ENCODE measurements at regions not wholly inside any gene's neighbourhood (a gene's known extent, or its start where the extent isn't known, plus 50 kb on each side); places are given as distances from the start of the nearest gene placed in this dataset.

DNA sequence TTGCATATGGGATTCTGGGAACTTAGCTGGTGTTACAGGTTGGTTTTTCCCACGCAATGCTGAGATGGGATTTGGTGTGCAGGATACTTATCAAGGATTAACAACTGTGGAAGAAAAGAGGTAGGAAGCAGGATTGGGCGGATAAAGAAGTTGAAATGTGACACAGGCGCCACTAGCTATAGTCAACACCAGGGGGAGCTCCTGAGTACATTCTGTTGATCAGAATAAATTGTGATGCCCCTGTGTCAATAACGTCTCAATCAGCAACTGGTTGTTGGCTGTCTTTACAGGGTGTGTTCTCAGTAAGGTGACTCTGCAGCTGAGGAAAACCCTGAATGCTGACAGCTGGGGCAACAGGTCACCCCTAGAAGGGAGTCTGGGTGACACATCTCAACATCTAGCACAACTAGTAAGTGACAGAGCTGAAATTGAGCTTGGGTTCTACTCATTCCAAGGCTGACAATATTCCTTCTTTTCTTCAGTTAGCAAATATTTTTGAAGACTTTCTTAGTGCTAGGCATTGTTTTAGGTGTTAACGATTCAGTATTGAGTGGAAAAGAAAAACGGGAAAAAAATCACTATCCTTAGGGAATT is 143.0 kb downstream of the ARL6IP6 start:
- no peak for DNase-seq

GRCh38 chr2:152858594-152859265 is 140.3 kb downstream of the ARL6IP6 start:
- no peak for DNase-seq

GRCh38 chr2:152846697-152847470 is 128.5 kb downstream of the ARL6IP6 start:
- no peak for DNase-seq

GRCh38 chr2:152835674-152836073 is 117.3 kb downstream of the ARL6IP6 start:
- DNase-seq, result no peak

- no peak for DNase-seq
Observed at GRCh38 chr2:152827944-152828343, 109.5 kb downstream of the ARL6IP6 start.

GRCh38 chr2:152826581-152827279 is 108.3 kb downstream of the ARL6IP6 start:
- DNase-seq, result no peak

DNA sequence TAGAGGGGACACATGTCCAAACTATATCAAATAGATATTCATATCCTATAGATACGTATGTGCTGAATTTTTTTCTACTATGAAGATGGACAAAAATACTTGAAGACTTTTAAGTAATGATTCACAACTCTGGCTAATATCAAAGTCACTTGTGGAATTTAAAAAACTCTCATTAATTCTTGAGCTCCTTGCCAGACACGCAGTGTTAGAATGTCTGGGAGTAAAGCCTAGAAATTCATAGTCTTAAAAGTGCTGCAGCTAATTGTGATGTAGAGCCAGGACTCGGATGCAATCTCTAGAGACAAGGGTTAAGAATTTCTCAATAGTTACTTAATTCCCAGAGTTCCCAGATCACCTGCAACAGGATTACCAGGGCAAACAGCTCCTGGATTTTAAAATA is 107.4 kb downstream of the ARL6IP6 start:
- DNase-seq, result no peak

GRCh38 chr2:152823905-152824304 is 105.5 kb downstream of the ARL6IP6 start:
- DNase-seq, result no peak

DNA sequence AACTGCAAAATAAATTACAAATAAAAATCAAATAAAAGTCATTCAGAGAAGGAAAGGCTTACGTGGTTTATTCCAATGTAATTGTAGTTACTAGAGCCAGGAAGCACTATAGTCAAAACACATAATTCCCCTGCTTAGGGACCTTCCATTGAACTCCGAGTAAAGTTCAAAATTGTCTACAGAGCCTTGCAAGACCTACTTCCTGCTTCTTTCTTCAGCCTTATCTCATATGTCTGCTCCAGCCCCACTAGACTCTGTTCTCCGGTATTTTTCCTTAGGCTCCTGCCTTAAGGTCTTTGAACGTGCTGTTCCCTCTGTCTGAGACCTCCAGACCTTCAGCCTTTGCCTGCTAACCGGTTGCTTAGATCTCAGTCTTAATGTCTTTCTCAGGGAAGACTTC is 104.3 kb downstream of the ARL6IP6 start:
- no peak for DNase-seq

- no peak for DNase-seq
Observed at GRCh38 chr2:152820048-152820447, 101.6 kb downstream of the ARL6IP6 start.

DNA sequence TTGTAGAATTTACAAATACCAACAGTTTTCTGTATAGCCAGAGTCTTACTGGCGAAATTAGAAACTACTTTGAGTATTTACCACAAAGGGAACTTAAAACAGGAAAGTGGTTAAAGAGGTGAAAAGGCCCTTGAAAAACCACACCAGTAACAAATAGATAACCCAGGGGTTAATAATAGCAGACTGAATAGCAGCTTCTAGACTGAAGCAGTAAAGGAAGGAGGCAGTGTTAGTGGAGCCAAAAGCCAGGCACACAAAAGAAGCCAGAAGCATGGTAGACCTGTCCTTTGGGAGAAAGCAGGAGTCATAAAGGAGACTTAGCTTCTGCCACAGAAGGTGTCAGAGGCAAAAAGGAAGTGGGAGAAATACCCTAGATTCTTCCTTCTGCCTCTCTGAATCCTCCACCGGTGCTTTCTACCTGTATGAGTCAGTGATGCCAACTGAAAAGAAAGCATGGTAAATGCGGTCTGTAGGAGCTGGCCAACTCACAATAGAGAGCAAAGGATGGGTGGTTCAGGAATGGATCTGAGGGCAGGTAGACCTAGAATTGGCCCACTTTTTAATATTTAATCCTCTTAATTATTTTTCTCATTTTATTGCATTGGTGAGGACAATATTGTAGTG is 97.3 kb downstream of the ARL6IP6 start:
- DNase-seq, result no peak

GRCh38 chr2:152814475-152815030 is 96.1 kb downstream of the ARL6IP6 start:
- DNase-seq, result no peak

GRCh38 chr2:152813351-152813750 is 94.9 kb downstream of the ARL6IP6 start:
- no peak for DNase-seq

Measured in CD4-positive, alpha-beta T cell treated with Interleukin-12 subunit alpha and Interleukin-12 subunit beta, for 1 hour (primary cell).